ENCODE measurements at regions not wholly inside any gene's neighbourhood (a gene's known extent, or its start where the extent isn't known, plus 50 kb on each side); places are given as distances from the start of the nearest gene placed in this dataset.

DNA sequence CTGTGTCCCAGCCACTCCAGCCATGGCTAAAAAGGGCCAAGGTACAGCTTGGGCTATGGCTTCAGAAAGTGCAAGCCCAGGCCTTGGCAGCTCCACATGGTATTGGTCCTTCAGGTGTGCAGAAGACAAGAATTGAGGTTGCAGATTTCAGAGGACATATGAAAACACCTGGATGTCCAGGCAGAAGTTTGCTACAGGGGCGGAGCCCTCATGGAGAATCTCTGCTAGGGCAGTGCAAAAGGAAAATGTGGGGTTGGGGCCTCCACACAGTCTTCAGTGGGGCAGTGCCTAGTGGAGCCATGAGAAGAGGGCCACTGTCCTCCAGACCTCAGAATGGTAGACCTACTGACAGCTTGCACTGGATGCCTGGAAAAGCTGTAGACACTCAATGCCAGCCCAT, 1074.1 kb downstream of the JRKL start:
- no peaks in the 10 kb centered on the region for H3K9me3 ChIP-seq (ENCODE audit: low read length)
- no peaks in the 10 kb centered on the region for H3K4me1 ChIP-seq (ENCODE audit: insufficient read depth, low read length)
- H3K36me3 ChIP-seq (ENCODE audit: insufficient read depth, low read length) = no peaks in the 10 kb centered on the region
- no peak overlapping the region for H2AFZ ChIP-seq (ENCODE audit: low read depth, low read length)
- H3K27me3 ChIP-seq (ENCODE audit: insufficient read depth, low read length) = no peaks in the 10 kb centered on the region
- H3K4me3 ChIP-seq (ENCODE audit: low read length) = no peak overlapping the region

DNA sequence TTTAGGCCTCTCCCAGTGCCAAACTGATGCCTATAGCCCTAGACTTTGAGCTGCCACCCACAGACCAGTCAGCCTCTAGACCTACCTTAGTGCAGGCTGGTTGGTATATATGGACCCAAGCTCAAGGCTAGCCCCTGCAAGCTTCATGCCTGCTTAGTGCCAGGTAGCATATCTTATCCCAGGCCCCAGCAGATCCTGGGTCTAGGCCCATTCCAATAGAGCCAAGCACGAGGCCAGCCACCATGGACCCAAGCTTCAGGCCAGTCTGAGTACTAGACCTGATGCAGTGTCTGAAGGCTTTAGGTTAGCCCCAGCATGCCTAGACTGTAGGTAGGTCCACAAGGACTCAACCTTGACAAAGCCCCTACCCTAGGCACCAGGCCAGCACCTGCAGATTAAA, 1081.7 kb downstream of the JRKL start:
- H3K4me1 ChIP-seq (ENCODE audit: insufficient read depth, low read length) = no peaks in the 10 kb centered on the region
- H3K36me3 ChIP-seq (ENCODE audit: insufficient read depth, low read length) = no peaks in the 10 kb centered on the region
- no peak overlapping the region for H3K4me3 ChIP-seq (ENCODE audit: low read length)
- H3K27me3 ChIP-seq (ENCODE audit: insufficient read depth, low read length) = no peaks in the 10 kb centered on the region
- H3K9me3 ChIP-seq (ENCODE audit: low read length) = no peaks in the 10 kb centered on the region
- no peak overlapping the region for H2AFZ ChIP-seq (ENCODE audit: low read depth, low read length)

- Histone ChIP-seq H3K4me1 (ENCODE audit: insufficient read depth, low read length) (no peaks in the 10 kb centered on the region), H3K36me3 (ENCODE audit: insufficient read depth, low read length) (no peaks in the 10 kb centered on the region), H2AFZ (ENCODE audit: low read depth, low read length) (no peak overlapping the region), H3K27me3 (ENCODE audit: insufficient read depth, low read length) (no peaks in the 10 kb centered on the region), H3K9me3 (ENCODE audit: low read length) (no peaks in the 10 kb centered on the region), H3K4me3 (ENCODE audit: low read length) (no peak overlapping the region)
Measured at GRCh38 chr11:97487387-97487786, 1097.6 kb downstream of the JRKL start.

- Histone ChIP-seq H3K27me3 (ENCODE audit: insufficient read depth, low read length) (no peaks in the 10 kb centered on the region), H3K9me3 (ENCODE audit: low read length) (no peaks in the 10 kb centered on the region), H2AFZ (ENCODE audit: low read depth, low read length) (no peak overlapping the region), H3K4me3 (ENCODE audit: low read length) (no peak overlapping the region), H3K36me3 (ENCODE audit: insufficient read depth, low read length) (no peaks in the 10 kb centered on the region), H3K4me1 (ENCODE audit: insufficient read depth, low read length) (no peaks in the 10 kb centered on the region)
Measured at GRCh38 chr11:97498891-97499290, 1109.1 kb downstream of the JRKL start.

DNA sequence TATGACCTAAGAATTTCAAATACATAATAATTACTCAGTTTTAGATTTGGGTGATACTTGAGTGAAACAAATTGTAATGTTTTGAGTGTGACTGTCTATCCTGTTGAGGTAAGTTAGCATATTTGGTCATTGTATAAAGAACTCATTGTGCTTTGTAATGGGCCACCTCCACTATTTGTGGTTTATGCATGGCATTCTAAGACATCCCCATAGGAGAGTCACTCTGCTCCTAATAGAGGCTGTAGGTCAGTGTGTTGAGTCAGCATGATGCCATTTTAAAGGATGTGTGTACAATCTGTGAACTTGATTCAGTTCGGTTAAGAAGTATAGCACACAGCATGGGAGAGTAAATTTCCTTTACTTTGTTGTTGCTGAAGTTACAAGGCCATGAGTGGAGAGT, 1112.4 kb downstream of the JRKL start:
- Histone ChIP-seq H3K9me3 (ENCODE audit: low read length) (no peaks in the 10 kb centered on the region), H3K27me3 (ENCODE audit: insufficient read depth, low read length) (no peaks in the 10 kb centered on the region), H2AFZ (ENCODE audit: low read depth, low read length) (no peak overlapping the region), H3K4me3 (ENCODE audit: low read length) (no peak overlapping the region), H3K36me3 (ENCODE audit: insufficient read depth, low read length) (no peaks in the 10 kb centered on the region), H3K4me1 (ENCODE audit: insufficient read depth, low read length) (no peaks in the 10 kb centered on the region)

- no peaks in the 10 kb centered on the region for H3K4me1 ChIP-seq (ENCODE audit: insufficient read depth, low read length)
- no peaks in the 10 kb centered on the region for H3K9me3 ChIP-seq (ENCODE audit: low read length)
- no peaks in the 10 kb centered on the region for H3K27me3 ChIP-seq (ENCODE audit: insufficient read depth, low read length)
- H3K4me3 ChIP-seq (ENCODE audit: low read length) = no peak overlapping the region
- no peak overlapping the region for H2AFZ ChIP-seq (ENCODE audit: low read depth, low read length)
- no peaks in the 10 kb centered on the region for H3K36me3 ChIP-seq (ENCODE audit: insufficient read depth, low read length)
Measured at GRCh38 chr11:97506076-97506759, 1116.4 kb downstream of the JRKL start.

DNA sequence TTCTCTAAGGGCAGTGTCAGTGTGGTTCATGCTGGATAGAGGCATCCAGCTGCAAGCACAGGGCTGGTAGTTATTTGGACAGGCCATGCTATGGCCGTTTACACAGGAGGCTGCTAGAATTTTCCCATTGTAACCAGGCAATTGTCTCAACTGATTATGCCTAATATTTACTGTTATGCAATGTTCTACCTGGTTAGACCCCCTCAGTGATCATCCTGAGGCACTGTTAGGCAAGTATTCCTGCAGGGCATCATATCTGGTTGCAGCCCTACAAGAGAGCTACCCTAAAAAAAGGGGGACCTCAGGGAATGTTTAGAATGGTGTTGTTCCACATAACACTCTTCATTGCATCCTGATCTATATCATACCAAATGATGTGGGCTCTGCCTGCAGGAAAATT, 1124.6 kb downstream of the JRKL start:
- H2AFZ ChIP-seq (ENCODE audit: low read depth, low read length) = no peak overlapping the region
- no peak overlapping the region for H3K4me3 ChIP-seq (ENCODE audit: low read length)
- no peaks in the 10 kb centered on the region for H3K4me1 ChIP-seq (ENCODE audit: insufficient read depth, low read length)
- H3K9me3 ChIP-seq (ENCODE audit: low read length) = no peaks in the 10 kb centered on the region
- no peaks in the 10 kb centered on the region for H3K36me3 ChIP-seq (ENCODE audit: insufficient read depth, low read length)
- H3K27me3 ChIP-seq (ENCODE audit: insufficient read depth, low read length) = no peaks in the 10 kb centered on the region

DNA sequence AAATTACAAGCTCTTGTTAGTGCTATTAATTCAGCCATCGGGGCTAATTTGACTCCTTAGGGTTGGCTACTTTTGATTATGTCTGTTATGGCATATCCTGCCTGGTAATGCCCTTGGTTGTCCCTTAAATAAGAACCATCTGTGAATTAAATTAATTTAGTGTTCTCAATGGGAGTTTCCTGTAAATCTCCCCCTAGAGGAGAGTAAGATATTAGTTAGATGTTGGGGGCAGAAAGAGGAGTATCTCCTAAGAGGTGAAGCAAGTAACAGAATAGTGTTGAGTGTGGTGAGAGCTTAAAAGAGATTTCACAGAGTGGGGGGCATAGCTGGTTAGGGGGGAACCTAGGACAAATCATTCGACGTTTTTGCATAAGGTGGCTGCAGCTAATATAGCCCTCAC, 1126.9 kb downstream of the JRKL start:
- Histone ChIP-seq H3K36me3 (ENCODE audit: insufficient read depth, low read length) (no peaks in the 10 kb centered on the region), H3K27me3 (ENCODE audit: insufficient read depth, low read length) (no peaks in the 10 kb centered on the region), H3K9me3 (ENCODE audit: low read length) (no peaks in the 10 kb centered on the region), H3K4me3 (ENCODE audit: low read length) (no peak overlapping the region), H3K4me1 (ENCODE audit: insufficient read depth, low read length) (no peaks in the 10 kb centered on the region), H2AFZ (ENCODE audit: low read depth, low read length) (no peak overlapping the region)

GRCh38 chr11:97525273-97525672, 1135.5 kb downstream of the JRKL start:
- H3K9me3 ChIP-seq (ENCODE audit: low read length) = no peaks in the 10 kb centered on the region
- H3K4me1 ChIP-seq (ENCODE audit: insufficient read depth, low read length) = no peaks in the 10 kb centered on the region
- no peak overlapping the region for H3K4me3 ChIP-seq (ENCODE audit: low read length)
- H3K27me3 ChIP-seq (ENCODE audit: insufficient read depth, low read length) = no peaks in the 10 kb centered on the region
- no peak overlapping the region for H2AFZ ChIP-seq (ENCODE audit: low read depth, low read length)
- no peaks in the 10 kb centered on the region for H3K36me3 ChIP-seq (ENCODE audit: insufficient read depth, low read length)

DNA sequence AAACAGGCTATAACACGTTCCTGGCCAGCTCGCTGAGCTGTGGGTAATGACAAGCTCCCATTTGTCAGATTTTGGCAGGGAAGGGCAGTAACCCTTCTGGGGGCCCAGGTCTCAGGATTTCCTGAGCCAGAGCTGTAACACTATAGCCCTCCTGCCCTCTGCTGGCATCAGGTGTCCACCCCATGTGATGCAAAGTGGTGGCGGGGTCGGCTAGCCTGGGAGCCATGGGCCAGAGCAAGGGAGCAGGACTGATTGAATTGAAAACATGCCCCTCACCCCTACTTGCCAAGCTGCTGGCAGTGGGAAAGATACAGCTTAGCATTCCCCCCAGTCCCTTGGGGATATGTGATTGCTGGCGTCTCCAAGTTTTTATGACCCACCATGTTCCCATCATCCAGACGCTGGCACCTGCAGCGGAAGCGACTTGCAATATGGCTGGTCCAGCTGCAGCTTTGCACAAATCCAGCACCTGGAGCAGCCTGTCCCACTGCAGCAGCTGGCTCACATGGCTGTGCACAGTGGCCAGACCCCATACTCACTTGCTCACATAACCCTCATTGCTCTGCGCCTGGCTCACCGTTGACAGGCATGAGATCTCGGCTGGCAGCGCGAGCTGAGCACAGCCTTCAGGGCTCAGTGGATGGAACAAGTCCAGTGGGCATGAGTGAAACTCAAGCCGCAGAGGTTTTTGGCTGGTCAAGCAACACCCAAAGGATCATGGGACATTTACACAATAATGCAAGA, 1147.8 kb downstream of the JRKL start:
- no peak overlapping the region for H3K4me3 ChIP-seq (ENCODE audit: low read length)
- no peaks in the 10 kb centered on the region for H3K4me1 ChIP-seq (ENCODE audit: insufficient read depth, low read length)
- no peaks in the 10 kb centered on the region for H3K27me3 ChIP-seq (ENCODE audit: insufficient read depth, low read length)
- no peak overlapping the region for H2AFZ ChIP-seq (ENCODE audit: low read depth, low read length)
- H3K36me3 ChIP-seq (ENCODE audit: insufficient read depth, low read length) = no peaks in the 10 kb centered on the region
- H3K9me3 ChIP-seq (ENCODE audit: low read length) = no peaks in the 10 kb centered on the region

- Histone ChIP-seq H3K4me3 (ENCODE audit: low read length) (no peak overlapping the region), H3K27me3 (ENCODE audit: insufficient read depth, low read length) (no peaks in the 10 kb centered on the region), H3K4me1 (ENCODE audit: insufficient read depth, low read length) (no peaks in the 10 kb centered on the region), H2AFZ (ENCODE audit: low read depth, low read length) (no peak overlapping the region), H3K9me3 (ENCODE audit: low read length) (no peaks in the 10 kb centered on the region), H3K36me3 (ENCODE audit: insufficient read depth, low read length) (no peaks in the 10 kb centered on the region)
Measured at GRCh38 chr11:97544431-97544830, 1154.6 kb downstream of the JRKL start.

DNA sequence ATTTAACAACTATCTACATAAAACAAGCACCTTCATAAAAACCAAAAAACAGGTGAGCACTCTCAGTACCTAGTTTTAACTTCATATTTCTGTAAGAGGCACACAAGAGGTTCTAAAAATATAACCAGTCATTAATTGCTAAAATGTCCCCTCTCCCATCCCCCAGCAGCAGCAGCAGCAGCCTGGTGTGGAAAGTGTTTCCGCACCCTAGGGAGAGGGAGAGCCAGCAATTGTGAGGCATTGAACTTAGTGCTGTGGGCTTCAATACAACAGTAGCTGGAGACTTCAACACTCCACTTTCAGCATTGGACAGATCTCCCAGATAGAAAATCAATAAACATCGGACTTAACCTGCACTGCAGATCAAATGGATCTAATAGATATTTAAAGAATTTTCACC, 1158.5 kb downstream of the JRKL start:
- Histone ChIP-seq H2AFZ (ENCODE audit: low read depth, low read length) (no peak overlapping the region), H3K4me3 (ENCODE audit: low read length) (no peak overlapping the region), H3K27me3 (ENCODE audit: insufficient read depth, low read length) (no peaks in the 10 kb centered on the region), H3K4me1 (ENCODE audit: insufficient read depth, low read length) (no peaks in the 10 kb centered on the region), H3K9me3 (ENCODE audit: low read length) (no peaks in the 10 kb centered on the region), H3K36me3 (ENCODE audit: insufficient read depth, low read length) (no peaks in the 10 kb centered on the region)

DNA sequence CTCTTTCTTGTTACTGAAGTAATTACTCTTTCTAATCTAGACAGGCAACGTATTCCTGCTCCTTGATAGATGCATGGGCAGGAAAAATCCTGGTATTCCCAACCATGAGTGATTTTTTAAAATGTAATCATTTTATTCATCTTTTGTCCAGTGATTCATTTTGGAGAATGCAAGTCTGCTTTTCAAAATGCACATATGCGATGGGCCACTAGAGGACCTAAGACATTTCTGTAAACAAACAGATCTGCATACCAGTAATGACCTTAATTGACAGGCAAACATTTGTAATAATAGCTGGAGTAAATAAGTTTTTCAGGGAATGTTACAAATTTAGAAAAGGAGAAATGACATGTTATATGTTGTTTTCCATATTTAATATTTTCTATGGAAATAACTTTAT, 1167.6 kb downstream of the JRKL start:
- Histone ChIP-seq H3K27me3 (ENCODE audit: insufficient read depth, low read length) (no peaks in the 10 kb centered on the region), H3K36me3 (ENCODE audit: insufficient read depth, low read length) (no peaks in the 10 kb centered on the region), H3K4me1 (ENCODE audit: insufficient read depth, low read length) (no peaks in the 10 kb centered on the region), H3K4me3 (ENCODE audit: low read length) (no peak overlapping the region), H3K9me3 (ENCODE audit: low read length) (no peaks in the 10 kb centered on the region), H2AFZ (ENCODE audit: low read depth, low read length) (no peak overlapping the region)

GRCh38 chr11:97567801-97568200, 1178.0 kb downstream of the JRKL start:
- Histone ChIP-seq H3K4me3 (ENCODE audit: low read length) (no peak overlapping the region), H3K9me3 (ENCODE audit: low read length) (no peaks in the 10 kb centered on the region), H2AFZ (ENCODE audit: low read depth, low read length) (no peak overlapping the region), H3K4me1 (ENCODE audit: insufficient read depth, low read length) (no peaks in the 10 kb centered on the region), H3K27me3 (ENCODE audit: insufficient read depth, low read length) (no peaks in the 10 kb centered on the region), H3K36me3 (ENCODE audit: insufficient read depth, low read length) (no peaks in the 10 kb centered on the region)

Measured in neuron (in vitro differentiated cells).